ENCODE measurements at regions not wholly inside any gene's neighbourhood (a gene's known extent, or its start where the extent isn't known, plus 50 kb on each side); places are given as distances from the start of the nearest gene placed in this dataset.

DNA sequence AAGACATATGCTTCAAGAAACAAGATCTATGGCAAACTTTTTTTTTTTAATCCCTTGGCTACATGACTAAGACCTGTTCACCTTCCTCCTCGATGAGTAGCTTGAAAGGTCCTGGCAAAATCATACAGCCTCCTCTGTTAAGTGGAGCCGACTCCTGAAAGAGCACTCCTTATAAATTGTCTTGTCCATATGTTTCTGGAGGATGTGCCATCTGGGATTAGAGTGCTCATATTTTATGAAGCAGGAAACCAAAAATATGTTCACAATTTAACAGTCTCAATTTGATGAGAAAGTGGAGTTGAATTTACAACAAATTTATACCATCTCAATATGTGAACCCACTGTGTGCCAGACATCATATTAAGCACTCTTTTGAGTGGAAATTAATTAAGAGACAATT lies 912.1 kb upstream of the FAT3 start:
- TF ChIP-seq, protein P1, sequence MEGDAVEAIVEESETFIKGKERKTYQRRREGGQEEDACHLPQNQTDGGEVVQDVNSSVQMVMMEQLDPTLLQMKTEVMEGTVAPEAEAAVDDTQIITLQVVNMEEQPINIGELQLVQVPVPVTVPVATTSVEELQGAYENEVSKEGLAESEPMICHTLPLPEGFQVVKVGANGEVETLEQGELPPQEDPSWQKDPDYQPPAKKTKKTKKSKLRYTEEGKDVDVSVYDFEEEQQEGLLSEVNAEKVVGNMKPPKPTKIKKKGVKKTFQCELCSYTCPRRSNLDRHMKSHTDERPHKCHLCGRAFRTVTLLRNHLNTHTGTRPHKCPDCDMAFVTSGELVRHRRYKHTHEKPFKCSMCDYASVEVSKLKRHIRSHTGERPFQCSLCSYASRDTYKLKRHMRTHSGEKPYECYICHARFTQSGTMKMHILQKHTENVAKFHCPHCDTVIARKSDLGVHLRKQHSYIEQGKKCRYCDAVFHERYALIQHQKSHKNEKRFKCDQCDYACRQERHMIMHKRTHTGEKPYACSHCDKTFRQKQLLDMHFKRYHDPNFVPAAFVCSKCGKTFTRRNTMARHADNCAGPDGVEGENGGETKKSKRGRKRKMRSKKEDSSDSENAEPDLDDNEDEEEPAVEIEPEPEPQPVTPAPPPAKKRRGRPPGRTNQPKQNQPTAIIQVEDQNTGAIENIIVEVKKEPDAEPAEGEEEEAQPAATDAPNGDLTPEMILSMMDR (IDR thresholded peaks at IDR 0.05), result no peak
- TF ChIP-seq POLR2A (IDR thresholded peaks at IDR 0.05), result no peak

All from body of pancreas (tissue), 4 donors.